Fibroblast of lung (primary cell): ENCODE measurements at regions not wholly inside any gene's neighbourhood (a gene's known extent, or its start where the extent isn't known, plus 50 kb on each side); places are given as distances from the start of the nearest gene placed in this dataset.

Experiments used
- DNase-seq, 2 donors: peaks; one replicate each; pipeline versions ENCODE4 v3.0.0 to v3.0.0-alpha.2; 2010; ENCODE audit warnings: low read depth in 2 of 2
- H2AFZ ChIP-seq: 2 replicates; pipeline ENCODE4 v1.5.1; 2012; ENCODE audit warnings: low read length, control low read depth, inconsistent platforms
- H3K27ac ChIP-seq: 2 replicates; pipeline ENCODE4 v1.5.1; 2011; ENCODE audit warnings: low read length, control low read depth; ENCODE audit not compliant: insufficient read depth
- H3K27me3 ChIP-seq: 2 replicates; pipeline ENCODE4 v1.5.1; 2011; ENCODE audit warnings: mild to moderate bottlenecking, low read length; ENCODE audit not compliant: control insufficient read depth, insufficient read depth
- H3K36me3 ChIP-seq: 2 replicates; pipeline ENCODE4 v1.5.1; 2011; ENCODE audit warnings: low read length; ENCODE audit not compliant: control insufficient read depth, insufficient read depth
- H3K4me1 ChIP-seq: 2 replicates; pipeline ENCODE4 v1.5.1; 2011; ENCODE audit warnings: low read length; ENCODE audit not compliant: control insufficient read depth, insufficient read depth; ENCODE audit errors: extremely low read depth
- H3K4me2 ChIP-seq: 2 replicates; pipeline ENCODE4 v1.5.1; 2011; ENCODE audit warnings: low read length, control low read depth; ENCODE audit not compliant: insufficient read depth; ENCODE audit errors: extremely low read depth
- H3K4me3 ChIP-seq, 4 experiments: fragments of 200-600 bp in 1 of 4; sonication (generic) in 1 of 4; replicated peaks in 1 of 4; 2 replicates each; pipeline ENCODE4 v1.5.1; 2011 to 2016; ENCODE audit warnings: low read length in 4 of 4, low read depth in 3 of 4, mild to moderate bottlenecking in 3 of 4, control low read depth in 2 of 4, inconsistent platforms in 1 of 4, mixed read lengths in 1 of 4; ENCODE audit not compliant: insufficient read depth in 1 of 4; ENCODE audit errors: control extremely low read depth in 1 of 4
- H3K79me2 ChIP-seq: 2 replicates; pipeline ENCODE4 v1.5.1; 2012; ENCODE audit warnings: mild to moderate bottlenecking, low read length, inconsistent platforms; ENCODE audit not compliant: control insufficient read depth, insufficient read depth
- H3K9ac ChIP-seq: 2 replicates; pipeline ENCODE4 v1.5.1; 2011; ENCODE audit warnings: mild to moderate bottlenecking, low read length, control low read depth; ENCODE audit not compliant: insufficient read depth
- H3K9me3 ChIP-seq: 2 replicates; pipeline ENCODE4 v1.5.1; 2012; ENCODE audit warnings: low read depth, low read length; ENCODE audit not compliant: control insufficient read depth, insufficient read depth
- H4K20me1 ChIP-seq: 2 replicates; pipeline ENCODE4 v1.5.1; 2011; ENCODE audit warnings: low read length; ENCODE audit not compliant: control insufficient read depth, insufficient read depth; ENCODE audit errors: extremely low read depth
- EZH2 ChIP-seq: IDR thresholded peaks from 2 replicates; pipeline ENCODE4 v1.5.1; 2012; ENCODE audit warnings: low read length, control low read depth, mild to moderate bottlenecking; ENCODE audit errors: missing control alignments
- TF ChIP-seq, protein P1 (sequence below), 2 donors: IDR thresholded peaks in 1 of 2; conservative IDR thresholded peaks in 1 of 2; 1 replicate in 1 of 2; 2 replicates in 1 of 2; pipeline ENCODE4 v1.5.1; 2011 to 2012; ENCODE audit warnings: low read length in 2 of 2, control low read depth in 1 of 2, inconsistent platforms in 1 of 2, low read depth in 1 of 2, mild to moderate bottlenecking in 1 of 2

DNA sequence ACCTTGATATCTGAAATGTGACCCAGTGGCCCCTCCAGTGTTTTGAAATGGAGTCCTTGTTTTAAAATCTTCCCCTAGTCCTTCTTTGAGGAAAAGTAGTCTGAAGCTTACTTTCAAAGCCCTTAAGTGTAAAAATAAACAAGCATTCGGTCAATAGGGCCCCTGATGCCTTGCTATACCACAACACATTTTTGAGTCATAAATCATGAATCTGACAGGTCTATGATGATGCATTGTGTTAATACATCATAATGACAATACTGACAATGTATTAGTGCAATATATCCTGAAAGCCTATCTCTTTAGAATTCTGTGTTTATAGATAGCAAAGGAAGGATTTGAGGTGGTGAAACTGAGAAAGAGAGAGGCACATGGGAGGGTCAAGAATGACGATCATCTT, 464.2 kb downstream of the MEIS1 start:
- no peaks in the 10 kb centered on the region for H4K20me1 ChIP-seq
- TF ChIP-seq, protein P1, sequence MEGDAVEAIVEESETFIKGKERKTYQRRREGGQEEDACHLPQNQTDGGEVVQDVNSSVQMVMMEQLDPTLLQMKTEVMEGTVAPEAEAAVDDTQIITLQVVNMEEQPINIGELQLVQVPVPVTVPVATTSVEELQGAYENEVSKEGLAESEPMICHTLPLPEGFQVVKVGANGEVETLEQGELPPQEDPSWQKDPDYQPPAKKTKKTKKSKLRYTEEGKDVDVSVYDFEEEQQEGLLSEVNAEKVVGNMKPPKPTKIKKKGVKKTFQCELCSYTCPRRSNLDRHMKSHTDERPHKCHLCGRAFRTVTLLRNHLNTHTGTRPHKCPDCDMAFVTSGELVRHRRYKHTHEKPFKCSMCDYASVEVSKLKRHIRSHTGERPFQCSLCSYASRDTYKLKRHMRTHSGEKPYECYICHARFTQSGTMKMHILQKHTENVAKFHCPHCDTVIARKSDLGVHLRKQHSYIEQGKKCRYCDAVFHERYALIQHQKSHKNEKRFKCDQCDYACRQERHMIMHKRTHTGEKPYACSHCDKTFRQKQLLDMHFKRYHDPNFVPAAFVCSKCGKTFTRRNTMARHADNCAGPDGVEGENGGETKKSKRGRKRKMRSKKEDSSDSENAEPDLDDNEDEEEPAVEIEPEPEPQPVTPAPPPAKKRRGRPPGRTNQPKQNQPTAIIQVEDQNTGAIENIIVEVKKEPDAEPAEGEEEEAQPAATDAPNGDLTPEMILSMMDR (conservative IDR thresholded peaks at IDR 0.05 in 1 of 2, IDR thresholded peaks at IDR 0.05 in 1 of 2; ENCODE audit: low read depth in 1 of 2, low read length in 2 of 2), result no peak
- no peak for TF ChIP-seq EZH2
- no peak overlapping the region for H3K4me3 ChIP-seq
- H3K4me1 ChIP-seq, result peaks cover 15% of the 10 kb centered on the region
- H3K36me3 ChIP-seq, result no peaks in the 10 kb centered on the region
- H2AFZ ChIP-seq, result no peak overlapping the region
- no peaks in the 10 kb centered on the region for H3K9me3 ChIP-seq
- no peak overlapping the region for H3K9ac ChIP-seq
- DNase-seq, result peak in 1 of 2 donors; percentile 31
- no peak overlapping the region for H3K27ac ChIP-seq
- no peak overlapping the region for H3K4me2 ChIP-seq
- H3K79me2 ChIP-seq, result no peaks in the 10 kb centered on the region
- no peaks in the 10 kb centered on the region for H3K27me3 ChIP-seq

DNA sequence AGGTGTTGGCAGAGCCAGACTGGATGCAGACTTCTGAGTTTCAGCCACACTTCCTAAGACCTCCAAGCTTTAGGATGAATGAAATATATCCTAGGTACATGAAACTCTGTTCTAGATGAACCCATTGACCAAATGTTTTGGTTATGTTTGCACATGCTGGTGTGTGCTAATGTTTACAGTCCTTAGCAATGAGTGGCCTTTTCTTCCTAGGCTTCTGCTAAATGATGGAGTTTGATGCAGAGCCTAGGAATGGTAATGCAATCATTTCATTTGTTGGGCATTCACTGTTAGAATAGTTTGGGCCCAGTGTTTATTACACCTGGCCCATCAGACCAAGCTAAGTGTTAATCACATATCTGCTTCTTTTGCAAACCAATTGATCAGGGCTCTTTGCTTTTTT, 464.7 kb downstream of the MEIS1 start:
- no peaks in the 10 kb centered on the region for H3K36me3 ChIP-seq
- no peaks in the 10 kb centered on the region for H3K79me2 ChIP-seq
- no peak overlapping the region for H2AFZ ChIP-seq
- no peaks in the 10 kb centered on the region for H3K9me3 ChIP-seq
- H3K9ac ChIP-seq, result no peak overlapping the region
- peak in 1 of 2 donors; percentile 30 for DNase-seq
- peaks cover 15% of the 10 kb centered on the region for H3K4me1 ChIP-seq
- no peaks in the 10 kb centered on the region for H3K27me3 ChIP-seq
- no peak for TF ChIP-seq EZH2
- TF ChIP-seq, protein P1 (conservative IDR thresholded peaks at IDR 0.05 in 1 of 2, IDR thresholded peaks at IDR 0.05 in 1 of 2; ENCODE audit: low read depth in 1 of 2, low read length in 2 of 2), result no peak
- no peaks in the 10 kb centered on the region for H4K20me1 ChIP-seq
- H3K4me3 ChIP-seq, result no peak overlapping the region
- H3K4me2 ChIP-seq, result no peak overlapping the region
- no peak overlapping the region for H3K27ac ChIP-seq

DNA sequence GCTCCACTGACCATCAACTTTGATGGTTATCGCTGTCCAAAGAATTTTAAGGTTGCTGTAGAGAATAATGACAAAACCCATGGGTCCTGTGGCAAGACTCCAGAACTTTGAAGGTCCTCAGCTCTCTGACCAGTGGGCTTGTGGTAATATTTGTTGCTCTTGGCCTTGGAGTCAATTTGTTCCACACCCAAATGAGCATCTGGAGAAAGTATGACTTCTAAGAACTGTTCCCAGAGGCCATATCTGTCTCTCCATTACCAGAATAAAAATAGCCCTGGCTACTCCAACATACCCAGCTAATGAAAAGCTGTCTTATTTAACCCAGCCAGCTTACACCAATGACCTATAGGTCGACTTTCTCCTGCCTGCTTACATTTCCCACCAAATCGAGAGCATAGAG, 466.4 kb downstream of the MEIS1 start:
- Histone ChIP-seq H3K4me1 (peaks cover 15% of the 10 kb centered on the region), H3K36me3 (no peaks in the 10 kb centered on the region)

More for the DNA sequence above, 466.4 kb downstream of the MEIS1 start:
- H3K27ac ChIP-seq, result no peak overlapping the region
- no peaks in the 10 kb centered on the region for H4K20me1 ChIP-seq
- peak; percentile 61 to 82 for DNase-seq
- no peak overlapping the region for H2AFZ ChIP-seq
- H3K4me3 ChIP-seq, result no peak overlapping the region
- H3K9ac ChIP-seq, result no peak overlapping the region
- no peaks in the 10 kb centered on the region for H3K27me3 ChIP-seq
- H3K9me3 ChIP-seq, result no peaks in the 10 kb centered on the region
- no peaks in the 10 kb centered on the region for H3K79me2 ChIP-seq
- no peak for TF ChIP-seq EZH2
- TF ChIP-seq, protein P1 (conservative IDR thresholded peaks at IDR 0.05 in 1 of 2, IDR thresholded peaks at IDR 0.05 in 1 of 2; ENCODE audit: low read depth in 1 of 2, low read length in 2 of 2), result no peak
- H3K4me2 ChIP-seq, result no peak overlapping the region
